IMR-90 (cell line): ENCODE measurements at regions not wholly inside any gene's neighbourhood (a gene's known extent, or its start where the extent isn't known, plus 50 kb on each side); places are given as distances from the start of the nearest gene placed in this dataset.

Source experiments
- ATAC-seq: fragments of 200-7000 bp; cut with Tn5 transposase; 2 replicates; pipeline ENCODE4 v1.9.1; 2020; ENCODE audit warnings: low read depth, mild to moderate bottlenecking, moderate library complexity
- BruUV-seq: library from RNA; stranded (reverse); fragments of 400-500 nt; replicated peaks from 2 replicates; lab custom pipeline; 2021; lab: Mats Ljungman, UMichigan
- CTCF ChIA-PET: fragments of 300-600 bp; formaldehyde crosslinking; extraction: SDS; loops from one replicate; lab custom pipeline; 2021; ENCODE audit warnings: antibody characterized with exemption; lab: Yijun Ruan, JAX
- POLR2A ChIA-PET: fragments of 300-600 bp; sonication (Branson Sonifier 250); formaldehyde crosslinking; loops from one replicate; lab custom pipeline; 2022; ENCODE audit warnings: antibody characterized with exemption; ENCODE audit not compliant: unreplicated experiment; lab: Charles Lee
- DNase-seq: peaks from one replicate; pipeline ENCODE4 v3.0.0; 2013
- H2AFZ ChIP-seq: replicated peaks from 2 replicates; pipeline ENCODE3; 2013; ENCODE audit warnings: low read length, mild to moderate bottlenecking; ENCODE audit not compliant: poor library complexity
- H2AK5ac ChIP-seq: 2 replicates; pipeline ENCODE4 v1.6.1; 2013; ENCODE audit warnings: low read depth, low read length, inconsistent platforms
- H2AK9ac ChIP-seq: replicated peaks from 2 replicates; pipeline ENCODE3; 2013; ENCODE audit warnings: mild to moderate bottlenecking, low read depth, low read length, moderate library complexity; ENCODE audit not compliant: poor library complexity
- H2BK120ac ChIP-seq: 2 replicates; pipeline ENCODE4 v1.6.1; 2013; ENCODE audit warnings: low read depth, low read length, inconsistent platforms
- H2BK15ac ChIP-seq: 3 replicates; pipeline ENCODE4 v1.6.1; 2013; ENCODE audit warnings: low read depth, low read length, inconsistent platforms
- H2BK20ac ChIP-seq: 2 replicates; pipeline ENCODE4 v1.6.1; 2013; ENCODE audit warnings: low read depth, mild to moderate bottlenecking, inconsistent platforms, low read length, moderate library complexity
- H2BK5ac ChIP-seq: 2 replicates; pipeline ENCODE4 v1.6.1; 2013; ENCODE audit warnings: mild to moderate bottlenecking, low read depth, low read length, inconsistent platforms; ENCODE audit not compliant: poor library complexity, severe bottlenecking
- H3K14ac ChIP-seq: replicated peaks from 2 replicates; pipeline ENCODE4 v1.6.1; 2013; ENCODE audit warnings: low read depth, low read length, inconsistent platforms
- H3K18ac ChIP-seq: 2 replicates; pipeline ENCODE4 v1.6.1; 2013; ENCODE audit warnings: low read depth, low read length, control low read depth
- H3K23ac ChIP-seq: 2 replicates; pipeline ENCODE4 v1.6.1; 2013; ENCODE audit warnings: low read depth, low read length, inconsistent platforms
- H3K27ac ChIP-seq: 2 replicates; pipeline ENCODE4 v1.5.1; 2013; ENCODE audit warnings: mild to moderate bottlenecking, control low read depth, low read length; ENCODE audit not compliant: insufficient read depth
- H3K27me3 ChIP-seq: 2 replicates; pipeline ENCODE4 v1.6.1; 2013; ENCODE audit warnings: low read length; ENCODE audit not compliant: control insufficient read depth, insufficient read depth
- H3K36me3 ChIP-seq: 2 replicates; pipeline ENCODE4 v1.6.1; 2013; ENCODE audit warnings: low read length, mixed read lengths; ENCODE audit not compliant: control insufficient read depth, insufficient read depth
- H3K4ac ChIP-seq: 2 replicates; pipeline ENCODE4 v1.6.1; 2013; ENCODE audit warnings: low read depth, low read length, inconsistent platforms
- H3K4me1 ChIP-seq: 2 replicates; pipeline ENCODE4 v1.6.1; 2013; ENCODE audit warnings: low read length, mixed read lengths; ENCODE audit not compliant: control insufficient read depth, insufficient read depth
- H3K4me2 ChIP-seq: 2 replicates; pipeline ENCODE4 v1.6.1; 2013; ENCODE audit warnings: low read depth, mild to moderate bottlenecking, control low read depth, low read length, moderate library complexity
- H3K4me3 ChIP-seq: 2 replicates; pipeline ENCODE4 v1.5.1; 2013; ENCODE audit warnings: low read depth, mild to moderate bottlenecking, control low read depth, low read length, moderate library complexity; ENCODE audit not compliant: insufficient read depth
- H3K56ac ChIP-seq: 2 replicates; pipeline ENCODE4 v1.6.1; 2013; ENCODE audit warnings: low read length, inconsistent platforms; ENCODE audit not compliant: insufficient read depth; ENCODE audit errors: extremely low read depth
- H3K79me1 ChIP-seq, 2 experiments: 2 replicates each; pipeline ENCODE4 v1.6.1; 2013; ENCODE audit warnings: low read length in 2 of 2, inconsistent platforms in 1 of 2, low read depth in 1 of 2
- H3K9ac ChIP-seq: 2 replicates; pipeline ENCODE4 v1.6.1; 2013; ENCODE audit warnings: low read depth, low read length, control low read depth
- H3K9me1 ChIP-seq: 2 replicates; pipeline ENCODE4 v1.6.1; 2013; ENCODE audit warnings: low read length, inconsistent platforms; ENCODE audit not compliant: insufficient read depth
- H3K9me3 ChIP-seq: 2 replicates; pipeline ENCODE4 v1.6.1; 2013; ENCODE audit warnings: low read length; ENCODE audit not compliant: control insufficient read depth, insufficient read depth
- H4K20me1 ChIP-seq: 2 replicates; pipeline ENCODE4 v1.6.1; 2013; ENCODE audit warnings: low read length, inconsistent platforms; ENCODE audit not compliant: insufficient read depth
- H4K5ac ChIP-seq: 2 replicates; pipeline ENCODE4 v1.6.1; 2013; ENCODE audit warnings: mild to moderate bottlenecking, low read depth, low read length, control low read depth
- H4K8ac ChIP-seq, 2 experiments: 2 replicates each; pipeline ENCODE4 v1.6.1; 2013; ENCODE audit warnings: low read depth in 2 of 2, low read length in 2 of 2, control low read depth in 1 of 2, inconsistent platforms in 1 of 2
- H4K91ac ChIP-seq: 2 replicates; pipeline ENCODE4 v1.6.1; 2013; ENCODE audit warnings: low read depth, low read length, inconsistent platforms; ENCODE audit not compliant: insufficient read depth
- BHLHE40 ChIP-seq: fragments of 150-350 bp; IDR thresholded peaks from 2 replicates; pipeline ENCODE4 v1.6.1; 2016; ENCODE audit warnings: mild to moderate bottlenecking, low read depth, low read length
- CEBPB ChIP-seq: IDR thresholded peaks from 2 replicates; pipeline ENCODE4 v1.6.1; 2012; ENCODE audit warnings: low read depth, low read length, improper control_type of control experiment
- CHD1 ChIP-seq: IDR thresholded peaks from 2 replicates; pipeline ENCODE4 v1.6.1; 2012; ENCODE audit warnings: low read depth, low read length, improper control_type of control experiment
- FOS ChIP-seq: fragments of 150-350 bp; IDR thresholded peaks from 2 replicates; pipeline ENCODE4 v1.6.1; 2016; ENCODE audit warnings: low read depth, low read length
- MAFK ChIP-seq: IDR thresholded peaks from 2 replicates; pipeline ENCODE4 v1.6.1; 2012; ENCODE audit warnings: low read depth, low read length, improper control_type of control experiment
- MAZ ChIP-seq: IDR thresholded peaks from 2 replicates; pipeline ENCODE4 v1.6.1; 2012; ENCODE audit warnings: low read depth, mild to moderate bottlenecking, low read length, improper control_type of control experiment, moderate library complexity, borderline replicate concordance
- MXI1 ChIP-seq: IDR thresholded peaks from 2 replicates; pipeline ENCODE4 v1.6.1; 2012; ENCODE audit warnings: low read depth, mild to moderate bottlenecking, low read length, moderate library complexity, borderline replicate concordance
- NFE2L2 ChIP-seq: fragments of 150-350 bp; IDR thresholded peaks from 2 replicates; pipeline ENCODE4 v1.6.1; 2016; ENCODE audit warnings: low read depth, mild to moderate bottlenecking, low read length
- POLR2A ChIP-seq: IDR thresholded peaks from 2 replicates; pipeline ENCODE4 v1.6.1; 2012; ENCODE audit warnings: mild to moderate bottlenecking, low read depth, low read length
- RAD21 ChIP-seq: IDR thresholded peaks from 2 replicates; pipeline ENCODE4 v1.6.1; 2012; ENCODE audit warnings: low read length, improper control_type of control experiment
- RCOR1 ChIP-seq: IDR thresholded peaks from 2 replicates; pipeline ENCODE4 v1.6.1; 2012; ENCODE audit warnings: mild to moderate bottlenecking, low read length, improper control_type of control experiment; ENCODE audit not compliant: insufficient replicate concordance
- RFX5 ChIP-seq: IDR thresholded peaks from 2 replicates; pipeline ENCODE4 v1.8.0; 2012; ENCODE audit warnings: low read depth, mild to moderate bottlenecking, low read length, moderate library complexity
- SMC3 ChIP-seq: fragments of 150-350 bp; IDR thresholded peaks from 2 replicates; pipeline ENCODE4 v1.6.1; 2016; ENCODE audit warnings: low read depth, mild to moderate bottlenecking, antibody characterized with exemption, low read length, moderate library complexity
- WGBS, 2 experiments: methylation state at CpG; one replicate each; pipeline versions ENCODE4 v1.1.5 to v1.1.7; 2013; ENCODE audit warnings: missing lambda C conversion rate in 2 of 2; ENCODE audit not compliant: insufficient read length in 1 of 2; ENCODE audit errors: extremely low coverage in 2 of 2; 5-methylcytosine and 5-hydroxymethylcytosine counted together
- dilution Hi-C: fragments of 300-500 bp; cut with HindIII; formaldehyde crosslinking; loops from one replicate; pipeline ENCODE4 v1.14.3; 2018; ENCODE audit warnings: low sequenced_read_pairs; ENCODE audit not compliant: unreplicated experiment
- in situ Hi-C: fragments of 300-500 bp; cut with MboI; formaldehyde crosslinking; loops from 3 replicates; pipeline ENCODE4 v1.14.3; 2019; ENCODE audit warnings: low sequenced_read_pairs, inconsistent platforms, mixed read lengths
- intact Hi-C: fragments of 100-400 bp; cut with micrococcal nuclease; formaldehyde crosslinking; loops from 2 replicates; pipeline ENCODE4 v1.10.0; 2022
- TF ChIP-seq, protein P1 (sequence below): fragments of 150-350 bp; IDR thresholded peaks from 2 replicates; pipeline ENCODE4 v1.6.1; 2016; ENCODE audit warnings: low read depth, mild to moderate bottlenecking, low read length, moderate library complexity, borderline replicate concordance
- TF ChIP-seq, protein P2 (sequence below): fragments of 150-350 bp; IDR thresholded peaks from 2 replicates; pipeline ENCODE4 v1.6.1; 2017; ENCODE audit warnings: mild to moderate bottlenecking, antibody characterized with exemption, low read length, low read depth
- TF ChIP-seq, protein P3 (sequence below): conservative IDR thresholded peaks from 2 replicates; pipeline ENCODE4 v1.5.1; 2012; ENCODE audit warnings: mild to moderate bottlenecking, low read depth, low read length, improper control_type of control experiment

DNA sequence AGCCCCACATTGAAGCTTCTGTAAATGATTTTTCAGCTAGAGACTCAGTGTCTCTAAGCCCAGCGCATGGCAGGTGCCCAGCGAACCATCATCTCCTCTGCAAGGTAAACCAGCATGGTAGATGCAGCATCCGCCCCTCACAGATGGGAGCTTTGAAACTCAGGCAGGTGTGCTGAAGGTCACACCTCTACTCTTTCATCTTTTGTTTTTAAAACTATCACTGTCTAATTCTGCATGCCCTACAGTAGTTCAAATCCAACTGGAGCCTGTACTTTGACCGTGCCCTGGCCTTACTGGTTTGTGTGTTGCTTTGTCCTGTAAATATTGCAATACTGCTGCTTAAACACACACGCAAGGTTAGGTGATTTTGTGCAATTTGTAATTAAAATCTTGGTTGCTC lies 831.1 kb downstream of the GALR1 start:
- Histone ChIP-seq H4K20me1 (no peaks in the 10 kb centered on the region), H3K23ac (no peak overlapping the region), H3K4ac (no peak overlapping the region), H4K91ac (no peak overlapping the region), H3K14ac (no peak overlapping the region), H2AK9ac (no peak overlapping the region), H3K18ac (no peak overlapping the region), H2BK15ac (no peak overlapping the region), H3K9me3 (peaks cover 47% of the 10 kb centered on the region), H3K4me3 (no peak overlapping the region), H3K9me1 (no peaks in the 10 kb centered on the region), H2BK120ac (no peak overlapping the region), H3K36me3 (no peaks in the 10 kb centered on the region), H3K56ac (no peak overlapping the region), H3K4me1 (no peaks in the 10 kb centered on the region), H2AK5ac (no peak overlapping the region), H2AFZ (no peak overlapping the region), H4K8ac (no peak overlapping the region), H3K27ac (no peak overlapping the region), H4K5ac (no peak overlapping the region), H2BK20ac (no peak overlapping the region), H3K4me2 (no peak overlapping the region), H3K9ac (no peak overlapping the region), H3K27me3 (no peaks in the 10 kb centered on the region), H3K79me1 (no peaks in the 10 kb centered on the region), H2BK5ac (no peak overlapping the region)
- CTCF ChIA-PET: no interaction called here
- in situ Hi-C loops: no loop called here
- POLR2A ChIA-PET: no interaction called here
- dilution Hi-C loops: no loop called here
- BruUV-seq: no TSS peak
- WGBS, 2 experiments: no CpG with 5 or more reads among the region's 5 CpGs
- intact Hi-C loops: no loop called here
- no peak for ATAC-seq
- no peak for DNase-seq
- TF ChIP-seq BHLHE40: no peak
- TF ChIP-seq, protein P1, sequence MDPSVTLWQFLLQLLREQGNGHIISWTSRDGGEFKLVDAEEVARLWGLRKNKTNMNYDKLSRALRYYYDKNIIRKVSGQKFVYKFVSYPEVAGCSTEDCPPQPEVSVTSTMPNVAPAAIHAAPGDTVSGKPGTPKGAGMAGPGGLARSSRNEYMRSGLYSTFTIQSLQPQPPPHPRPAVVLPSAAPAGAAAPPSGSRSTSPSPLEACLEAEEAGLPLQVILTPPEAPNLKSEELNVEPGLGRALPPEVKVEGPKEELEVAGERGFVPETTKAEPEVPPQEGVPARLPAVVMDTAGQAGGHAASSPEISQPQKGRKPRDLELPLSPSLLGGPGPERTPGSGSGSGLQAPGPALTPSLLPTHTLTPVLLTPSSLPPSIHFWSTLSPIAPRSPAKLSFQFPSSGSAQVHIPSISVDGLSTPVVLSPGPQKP: no peak
- TF ChIP-seq, protein P2, sequence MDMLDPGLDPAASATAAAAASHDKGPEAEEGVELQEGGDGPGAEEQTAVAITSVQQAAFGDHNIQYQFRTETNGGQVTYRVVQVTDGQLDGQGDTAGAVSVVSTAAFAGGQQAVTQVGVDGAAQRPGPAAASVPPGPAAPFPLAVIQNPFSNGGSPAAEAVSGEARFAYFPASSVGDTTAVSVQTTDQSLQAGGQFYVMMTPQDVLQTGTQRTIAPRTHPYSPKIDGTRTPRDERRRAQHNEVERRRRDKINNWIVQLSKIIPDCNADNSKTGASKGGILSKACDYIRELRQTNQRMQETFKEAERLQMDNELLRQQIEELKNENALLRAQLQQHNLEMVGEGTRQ: no peak
- TF ChIP-seq RFX5: no peak
- no peak for TF ChIP-seq CHD1
- no peak for TF ChIP-seq NFE2L2
- TF ChIP-seq RCOR1: no peak
- no peak for TF ChIP-seq CEBPB
- TF ChIP-seq POLR2A: no peak
- TF ChIP-seq, protein P3, sequence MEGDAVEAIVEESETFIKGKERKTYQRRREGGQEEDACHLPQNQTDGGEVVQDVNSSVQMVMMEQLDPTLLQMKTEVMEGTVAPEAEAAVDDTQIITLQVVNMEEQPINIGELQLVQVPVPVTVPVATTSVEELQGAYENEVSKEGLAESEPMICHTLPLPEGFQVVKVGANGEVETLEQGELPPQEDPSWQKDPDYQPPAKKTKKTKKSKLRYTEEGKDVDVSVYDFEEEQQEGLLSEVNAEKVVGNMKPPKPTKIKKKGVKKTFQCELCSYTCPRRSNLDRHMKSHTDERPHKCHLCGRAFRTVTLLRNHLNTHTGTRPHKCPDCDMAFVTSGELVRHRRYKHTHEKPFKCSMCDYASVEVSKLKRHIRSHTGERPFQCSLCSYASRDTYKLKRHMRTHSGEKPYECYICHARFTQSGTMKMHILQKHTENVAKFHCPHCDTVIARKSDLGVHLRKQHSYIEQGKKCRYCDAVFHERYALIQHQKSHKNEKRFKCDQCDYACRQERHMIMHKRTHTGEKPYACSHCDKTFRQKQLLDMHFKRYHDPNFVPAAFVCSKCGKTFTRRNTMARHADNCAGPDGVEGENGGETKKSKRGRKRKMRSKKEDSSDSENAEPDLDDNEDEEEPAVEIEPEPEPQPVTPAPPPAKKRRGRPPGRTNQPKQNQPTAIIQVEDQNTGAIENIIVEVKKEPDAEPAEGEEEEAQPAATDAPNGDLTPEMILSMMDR: no peak
- no peak for TF ChIP-seq MXI1
- TF ChIP-seq RAD21: no peak
- no peak for TF ChIP-seq SMC3
- TF ChIP-seq MAZ: no peak
- no peak for TF ChIP-seq MAFK
- TF ChIP-seq FOS: no peak
